GM19238 (cell line): ENCODE measurements at regions not wholly inside any gene's neighbourhood (a gene's known extent, or its start where the extent isn't known, plus 50 kb on each side); places are given as distances from the start of the nearest gene placed in this dataset.
"Not testable (repeated sequence)": the region's sequence is repeated elsewhere in the genome, so short reads cannot be mapped to it uniquely, and the experiment has no call there.

Experiments
- DNase-seq: peaks from one replicate; pipeline ENCODE4 v3.0.0; 2011; ENCODE audit warnings: low spot score; ENCODE audit not compliant: insufficient read length

DNA sequence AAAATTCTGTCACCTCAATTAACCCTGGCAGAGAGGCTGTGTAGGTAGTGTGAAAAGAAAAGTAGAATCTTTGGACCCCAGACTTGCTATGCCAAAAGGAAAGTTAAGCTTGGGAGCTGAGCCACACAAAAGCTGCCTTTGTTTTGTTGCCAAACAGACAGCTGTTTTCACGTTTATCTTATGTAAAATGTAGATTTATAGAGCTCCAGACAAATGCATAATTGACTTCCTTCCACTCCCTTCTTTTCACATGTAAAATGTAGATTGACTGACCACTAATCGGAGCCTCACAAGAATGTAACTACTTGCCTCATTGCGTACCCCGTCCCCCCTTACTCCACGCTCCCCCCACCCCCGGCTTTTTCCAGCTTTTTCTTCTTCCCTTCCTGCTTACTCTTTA lies 2302.2 kb upstream of the RAG2 start:
- DNase-seq: no peak

DNA sequence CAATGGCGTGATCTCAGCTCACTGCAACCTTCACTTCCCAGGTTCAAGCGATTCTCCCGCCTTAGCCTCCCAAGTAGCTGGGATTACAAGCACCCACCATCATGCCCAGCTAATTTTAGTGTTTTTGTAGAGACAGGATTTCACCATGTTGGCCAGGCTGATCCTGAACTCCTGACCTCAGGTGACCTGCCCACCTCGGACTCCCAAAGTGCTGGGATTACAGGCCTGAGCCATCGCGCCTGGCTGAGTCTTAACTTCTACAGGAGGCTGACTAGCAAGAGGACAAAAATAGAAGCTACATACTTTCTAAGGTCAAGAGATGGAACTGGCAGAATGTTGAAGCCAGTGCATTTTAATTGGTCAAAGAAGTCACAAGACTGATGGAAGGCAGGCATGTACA lies 2296.2 kb upstream of the RAG2 start:
- not testable (repeated sequence) for DNase-seq

DNA sequence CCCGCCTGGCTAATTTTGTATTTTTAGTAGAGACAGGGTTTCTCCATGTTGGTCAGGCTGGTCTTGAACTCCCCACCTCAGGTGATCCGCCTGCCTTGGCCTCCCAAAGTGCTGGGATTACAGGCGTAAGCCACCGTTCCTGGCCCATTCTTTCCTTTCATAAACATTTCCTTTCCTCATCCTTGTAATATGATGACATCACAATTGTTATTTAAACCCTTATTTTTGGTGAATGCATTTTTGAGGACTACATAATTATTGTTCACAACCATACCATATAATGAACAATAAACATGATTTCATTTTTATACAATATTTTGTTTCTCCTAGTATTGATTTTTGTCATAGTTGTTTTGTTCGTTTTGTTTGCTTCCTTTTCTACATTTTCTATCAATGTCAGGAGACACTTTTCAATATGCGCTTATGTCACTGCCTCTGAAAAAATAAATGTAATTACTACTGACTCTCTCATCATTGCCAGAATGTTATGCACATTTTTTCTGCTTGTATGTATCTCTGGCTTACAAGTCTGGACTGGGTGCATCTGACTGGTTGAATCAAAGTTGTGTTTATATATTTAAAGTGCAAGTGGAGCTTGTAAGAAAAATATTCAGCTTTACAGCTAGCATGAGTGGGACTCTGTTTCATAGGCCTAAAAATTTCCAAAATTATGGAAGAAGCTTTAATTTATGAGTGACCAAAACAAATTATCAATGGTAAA lies 2286.3 kb upstream of the RAG2 start:
- no peak for DNase-seq

DNA sequence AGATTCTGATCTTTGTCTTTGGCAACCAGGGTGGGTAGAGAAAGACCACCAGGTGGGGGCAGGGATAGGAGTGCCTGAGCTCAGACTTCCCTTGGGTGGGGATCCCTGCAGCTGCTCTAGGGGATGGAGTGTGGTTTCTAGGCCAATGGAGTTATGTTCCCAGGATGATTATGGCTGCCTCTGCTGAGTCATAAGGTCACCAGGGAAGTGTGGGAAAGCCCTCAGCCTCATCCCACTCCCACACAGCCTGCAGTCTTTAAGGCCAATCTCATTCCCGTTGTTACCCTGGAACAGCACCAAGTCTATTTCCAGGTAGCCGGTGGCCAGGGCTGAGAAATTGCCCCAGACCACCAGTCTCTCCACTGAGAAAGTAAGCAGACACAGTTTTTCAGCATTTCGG lies 2269.3 kb upstream of the RAG2 start:
- no peak for DNase-seq

DNA sequence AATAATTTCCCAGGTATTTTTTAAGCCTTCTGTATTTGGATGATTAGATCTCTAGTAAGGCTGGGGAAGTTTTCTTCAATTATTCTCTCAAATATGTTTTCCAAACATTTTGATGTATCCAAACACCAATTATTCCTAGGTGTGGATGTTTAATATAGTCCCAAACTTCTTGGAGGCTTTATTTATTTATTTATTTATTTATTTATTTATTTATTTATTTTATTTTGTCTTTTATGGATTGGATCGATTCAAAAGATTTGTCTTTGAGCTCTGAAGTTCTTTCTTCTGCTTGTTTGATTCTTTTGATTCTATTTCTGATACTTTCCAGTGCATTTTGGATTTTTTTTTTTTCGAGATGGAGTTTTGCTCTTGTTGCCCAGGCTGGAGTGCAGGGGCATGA lies 2267.9 kb upstream of the RAG2 start:
- DNase-seq: no peak

DNA sequence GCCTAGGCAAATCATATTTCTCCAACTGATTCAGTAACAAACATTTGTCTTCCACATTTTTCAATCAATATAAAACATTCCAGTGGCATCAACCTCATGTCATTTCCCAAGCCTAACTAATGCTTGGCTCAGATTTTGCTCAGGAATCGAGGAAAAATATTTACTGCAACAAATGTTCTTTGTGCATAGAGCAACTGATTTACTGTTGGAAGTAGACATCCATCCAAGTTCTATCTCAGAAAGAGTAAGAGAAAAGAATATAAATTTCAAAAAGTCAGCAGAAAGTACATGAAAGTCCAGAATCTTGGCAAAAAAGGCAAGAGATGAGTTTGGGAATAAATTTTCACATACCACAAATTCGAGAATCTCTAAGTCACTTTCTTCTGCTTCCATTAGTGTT lies 2245.0 kb upstream of the RAG2 start:
- no peak for DNase-seq

DNA sequence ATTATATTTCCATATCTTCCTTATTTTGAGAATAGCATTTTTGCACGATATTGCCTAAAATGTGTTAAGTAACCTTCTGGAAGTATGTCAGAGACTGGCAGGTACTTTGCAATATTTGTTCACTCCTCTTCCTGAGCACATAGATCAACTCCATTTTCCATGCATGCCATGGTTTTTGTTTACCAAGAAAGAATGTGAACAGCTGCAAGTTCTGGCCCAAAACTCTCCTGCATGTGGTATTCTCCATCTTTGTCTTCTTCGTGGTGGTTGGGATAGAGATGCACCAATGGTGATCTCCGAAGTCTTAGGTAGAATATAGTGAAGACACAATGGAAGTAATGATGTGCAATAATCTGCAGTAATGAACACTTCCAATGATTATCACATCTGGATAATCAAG lies 2241.0 kb upstream of the RAG2 start:
- no peak for DNase-seq

DNA sequence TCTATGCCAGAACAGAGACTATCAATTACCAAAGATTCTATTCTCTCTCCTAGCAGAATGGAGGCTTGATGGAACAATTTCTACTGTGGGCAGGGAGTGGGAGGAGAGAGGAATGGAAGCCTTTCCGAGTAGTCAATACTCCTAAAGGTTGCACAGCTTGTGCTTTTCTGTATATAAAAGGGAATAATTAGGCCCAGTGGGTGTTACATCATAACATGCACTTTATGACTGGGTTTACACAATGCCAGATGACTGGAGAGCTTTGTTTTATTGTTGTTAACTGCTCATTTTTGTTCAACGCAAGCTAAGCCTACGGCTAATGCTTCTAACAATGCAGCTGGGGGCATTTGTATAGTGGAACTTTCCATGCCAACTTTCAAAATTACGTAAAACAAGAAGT lies 2237.9 kb upstream of the RAG2 start:
- no peak for DNase-seq

DNA sequence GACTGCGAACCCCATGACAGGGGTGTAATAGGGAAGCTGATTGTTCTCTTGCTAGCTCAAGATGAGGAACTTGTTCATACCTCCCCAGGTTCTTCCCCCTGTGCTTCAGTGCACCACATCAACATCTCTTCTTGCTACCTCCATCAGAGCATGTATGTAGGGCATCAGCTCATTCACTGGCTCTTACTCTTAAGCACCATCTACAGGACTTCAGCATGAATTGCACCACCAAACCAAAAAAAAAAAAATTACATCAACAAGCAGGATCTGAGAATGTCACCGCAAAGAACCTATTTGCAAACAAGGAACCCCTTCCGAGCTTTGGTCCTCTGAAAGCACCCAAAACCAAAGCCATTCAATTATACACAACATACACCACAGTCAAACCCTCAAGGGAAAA lies 2226.5 kb upstream of the RAG2 start:
- DNase-seq: no peak

DNA sequence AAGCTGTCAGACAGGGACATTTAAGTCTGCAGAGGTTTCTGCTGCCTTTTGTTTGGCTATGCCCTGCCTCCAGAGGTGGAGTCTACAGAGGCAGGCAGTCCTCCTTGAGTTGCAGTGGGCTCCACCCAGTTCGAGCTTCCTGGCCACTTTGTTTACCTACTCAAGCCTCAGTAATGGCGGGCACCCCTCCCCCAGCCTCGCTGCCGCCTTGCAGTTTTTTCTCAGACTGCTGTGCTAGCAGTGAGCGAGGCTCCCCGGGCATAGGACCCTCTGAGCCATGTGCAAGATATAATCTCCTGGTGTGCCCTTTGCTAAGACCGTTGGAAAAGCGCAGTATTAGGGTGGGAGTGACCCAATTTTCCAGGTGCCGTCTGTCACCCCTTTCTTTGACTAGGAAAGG lies 2223.8 kb upstream of the RAG2 start:
- not testable (repeated sequence) for DNase-seq

DNA sequence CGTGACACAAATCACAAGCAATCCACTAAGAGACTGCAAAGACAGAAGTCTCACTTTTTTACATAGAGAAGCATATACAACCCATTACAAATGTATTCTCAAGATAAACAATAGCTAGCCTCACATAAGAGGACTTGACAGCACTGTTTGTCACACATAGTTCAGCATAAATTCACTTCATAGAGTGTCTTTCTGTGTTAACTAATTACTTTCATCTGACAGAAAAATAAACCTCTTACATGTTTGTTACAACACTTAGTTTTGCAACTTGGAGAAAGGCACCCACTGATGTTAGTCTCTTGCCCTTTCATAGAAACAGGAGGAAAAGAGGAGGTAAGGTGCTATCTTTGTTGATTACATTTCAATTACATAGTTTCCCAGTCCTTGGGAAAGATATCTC lies 2221.9 kb upstream of the RAG2 start:
- DNase-seq: no peak

DNA sequence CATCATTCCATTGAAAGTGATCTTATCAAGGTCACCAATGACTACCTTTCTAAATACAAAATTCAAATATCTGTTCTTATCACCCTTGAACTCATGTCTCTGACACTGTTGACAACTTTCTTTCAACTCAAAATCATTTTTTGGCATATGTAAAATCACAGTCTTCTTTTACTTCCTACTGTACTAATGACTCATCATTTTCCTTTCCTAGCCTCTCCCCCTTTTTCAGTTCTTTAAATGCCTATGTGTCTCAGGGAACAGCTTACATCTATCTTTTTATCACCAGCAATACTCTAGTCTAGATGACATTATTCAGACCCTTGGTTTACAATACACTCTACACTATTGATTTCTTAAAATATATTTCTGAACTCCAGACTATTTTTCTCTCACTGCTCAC lies 2220.7 kb upstream of the RAG2 start:
- DNase-seq: no peak

DNA sequence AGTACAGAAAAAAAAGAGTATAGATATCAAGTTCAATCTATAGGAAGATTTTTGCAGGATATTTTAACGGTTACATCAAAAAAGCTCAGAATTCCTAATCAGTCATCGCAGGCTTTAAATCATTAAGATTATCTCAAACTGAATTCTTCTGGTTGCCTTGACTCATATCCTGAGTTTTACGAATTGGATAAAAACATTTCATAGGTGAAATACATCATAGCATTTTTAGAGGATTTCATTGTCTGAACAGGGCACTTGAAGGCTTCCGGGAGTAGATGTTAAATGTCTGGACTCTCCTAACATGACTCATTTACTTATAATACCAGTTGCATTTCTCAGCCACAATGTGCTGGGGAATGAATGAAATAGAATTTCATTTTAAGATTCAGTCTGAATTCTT lies 2216.6 kb upstream of the RAG2 start:
- DNase-seq: no peak

DNA sequence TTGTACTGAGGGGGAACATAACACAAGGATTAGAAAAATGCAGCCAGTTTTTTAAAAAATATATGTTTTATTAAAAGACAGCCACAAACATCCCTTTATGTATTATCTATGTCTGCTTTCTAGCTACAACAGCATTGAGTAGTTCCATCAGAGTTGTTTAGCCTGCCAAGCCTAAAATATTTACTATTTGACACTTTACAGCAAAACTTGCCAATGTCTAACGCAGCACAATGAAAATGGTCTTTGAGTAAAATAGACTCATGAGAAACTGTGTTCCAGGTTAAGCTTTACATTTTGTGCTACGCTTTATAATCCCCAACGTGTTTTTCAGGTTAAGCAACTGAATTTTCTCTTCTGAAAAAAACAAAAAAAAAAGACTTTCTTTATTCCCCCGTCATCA lies 2211.5 kb upstream of the RAG2 start:
- no peak for DNase-seq

DNA sequence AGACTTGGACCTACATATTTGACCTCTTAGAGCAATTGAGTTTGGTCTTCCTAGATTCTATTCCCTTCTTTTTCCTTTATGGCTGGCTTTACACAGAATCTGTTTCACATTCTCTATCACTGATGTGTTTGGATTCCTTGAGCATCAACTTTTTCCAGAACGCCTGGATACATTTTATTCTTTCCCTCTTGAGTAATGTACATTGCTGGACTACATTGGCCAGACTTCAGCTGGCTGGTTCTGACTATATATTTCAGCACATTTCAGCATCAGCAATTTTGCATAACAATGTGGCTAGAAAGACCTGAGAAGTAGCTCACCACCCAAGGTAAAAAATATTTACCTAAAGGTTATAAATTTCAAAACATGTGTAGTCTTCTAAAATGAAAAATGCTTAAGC lies 2198.2 kb upstream of the RAG2 start:
- DNase-seq: no peak

DNA sequence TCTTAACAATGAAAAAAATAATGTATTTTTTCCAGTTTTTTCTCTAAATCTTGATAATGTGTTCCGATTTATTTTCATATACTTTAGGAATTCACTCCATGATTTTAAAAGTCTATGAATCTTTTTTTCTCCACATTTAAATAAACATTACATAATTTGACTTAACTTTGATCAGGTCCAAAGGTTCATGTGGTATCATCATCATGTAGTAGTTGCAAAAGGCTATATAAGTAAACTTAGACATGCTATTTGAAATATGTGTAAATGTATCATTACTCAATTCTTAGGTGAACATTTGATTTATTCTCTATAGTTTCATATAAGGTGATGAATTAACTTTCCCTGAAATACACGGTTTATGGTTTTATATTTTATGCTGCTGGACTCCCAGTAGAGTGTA lies 2197.0 kb upstream of the RAG2 start:
- no peak for DNase-seq

DNA sequence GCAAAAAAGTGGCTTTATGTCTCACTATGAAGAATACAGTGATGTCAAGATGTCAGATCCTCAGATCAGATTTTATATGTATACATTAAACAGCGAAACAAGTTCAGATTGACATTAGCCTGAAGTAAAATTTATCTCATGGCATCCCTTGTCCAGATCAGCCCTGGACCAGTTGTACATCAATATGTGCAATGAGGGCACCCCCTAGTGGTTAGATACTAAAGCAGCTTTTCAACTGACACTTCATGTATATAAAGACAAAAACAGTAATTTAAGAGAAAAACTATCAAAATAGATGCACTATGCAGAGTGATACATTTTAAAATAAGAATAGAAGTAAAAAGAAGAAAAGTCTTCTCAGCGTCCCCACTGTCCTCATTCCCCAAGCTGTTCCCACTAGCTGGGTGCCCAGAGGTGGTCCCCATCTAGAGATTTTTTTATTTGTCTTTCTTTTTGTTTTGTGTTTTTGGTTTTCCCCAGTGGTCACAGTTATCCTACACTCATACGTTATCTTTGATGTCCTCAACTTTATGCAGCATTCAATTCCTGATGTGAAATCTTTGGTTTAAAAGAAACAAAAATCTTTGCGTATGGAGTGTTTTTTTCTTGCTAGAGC lies 2193.4 kb upstream of the RAG2 start:
- peak; percentile 15 for DNase-seq

DNA sequence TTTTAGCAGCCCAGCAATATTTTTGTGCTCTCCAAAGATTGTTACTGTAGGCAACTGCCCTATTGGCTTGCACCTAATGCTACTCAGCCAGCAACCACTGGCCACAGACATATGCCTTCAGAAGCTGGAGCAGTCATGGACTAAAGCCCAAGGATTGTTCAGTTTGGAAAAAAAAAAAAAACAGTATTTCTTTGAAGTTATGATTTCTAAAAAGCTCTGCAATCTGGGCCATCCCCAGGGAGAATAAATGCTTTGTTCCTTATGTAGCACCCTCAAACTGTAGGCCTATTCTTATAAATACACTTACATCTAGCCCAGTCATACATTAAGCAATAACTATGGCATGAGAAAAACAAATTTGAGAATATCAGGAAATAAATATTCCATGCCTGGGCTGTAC lies 2190.5 kb upstream of the RAG2 start:
- no peak for DNase-seq

DNA sequence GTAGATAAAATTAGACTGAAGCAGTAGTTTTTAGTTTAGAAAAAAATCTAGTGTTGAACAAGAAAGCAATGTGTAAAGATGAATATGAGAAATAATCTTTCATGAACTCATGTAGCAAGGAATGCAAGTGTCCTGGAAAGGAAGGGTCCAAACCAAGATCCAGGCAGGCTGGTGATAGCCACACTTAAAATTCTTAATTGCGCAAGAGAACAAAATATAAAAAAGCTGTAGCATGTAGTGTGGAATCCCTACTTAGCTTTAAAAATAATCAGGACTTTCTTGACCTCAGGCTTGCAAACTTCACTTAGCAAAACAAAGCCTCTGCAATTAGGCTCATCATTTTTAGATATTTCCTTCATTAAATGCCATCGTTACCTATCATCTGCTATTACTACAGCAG lies 2186.1 kb upstream of the RAG2 start:
- DNase-seq: no peak

DNA sequence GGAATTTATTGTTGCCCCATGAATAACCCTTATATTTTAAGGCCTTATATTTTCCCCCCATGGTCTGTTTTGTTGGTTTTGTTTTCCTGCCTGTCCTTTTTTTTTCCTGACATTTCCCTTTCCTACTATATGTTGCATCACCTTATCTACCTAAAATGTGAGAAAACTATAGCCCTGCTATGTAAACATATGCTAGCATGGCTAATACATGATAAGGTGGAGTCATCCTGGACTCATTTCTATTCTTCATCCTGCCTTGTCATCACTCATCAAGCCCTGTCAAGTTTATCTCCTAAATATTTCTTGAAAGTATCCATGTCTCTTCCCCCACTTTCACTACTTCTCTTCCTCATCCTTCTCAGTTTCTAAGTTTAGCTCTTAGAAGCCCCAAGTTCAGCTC lies 2168.8 kb upstream of the RAG2 start:
- DNase-seq: no peak

DNA sequence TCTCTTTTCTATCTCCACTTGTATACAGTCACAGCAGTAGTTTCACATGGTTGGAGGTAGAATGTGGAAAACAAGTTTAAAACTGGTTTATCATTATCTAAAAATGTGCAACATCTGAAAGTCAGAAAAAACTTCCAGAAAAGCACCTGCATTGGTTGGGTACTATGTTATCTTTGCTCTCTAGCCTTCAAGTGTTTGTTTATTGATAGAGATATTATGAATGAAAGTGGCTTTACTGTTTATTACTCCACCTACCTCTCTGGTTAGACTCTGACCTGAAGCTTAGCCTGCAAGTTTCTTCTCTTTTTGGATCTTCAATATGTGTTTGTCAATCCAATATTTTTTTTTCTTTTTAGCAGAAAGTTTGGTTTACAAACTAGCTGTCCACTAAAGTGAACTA lies 2161.4 kb upstream of the RAG2 start:
- DNase-seq: no peak

DNA sequence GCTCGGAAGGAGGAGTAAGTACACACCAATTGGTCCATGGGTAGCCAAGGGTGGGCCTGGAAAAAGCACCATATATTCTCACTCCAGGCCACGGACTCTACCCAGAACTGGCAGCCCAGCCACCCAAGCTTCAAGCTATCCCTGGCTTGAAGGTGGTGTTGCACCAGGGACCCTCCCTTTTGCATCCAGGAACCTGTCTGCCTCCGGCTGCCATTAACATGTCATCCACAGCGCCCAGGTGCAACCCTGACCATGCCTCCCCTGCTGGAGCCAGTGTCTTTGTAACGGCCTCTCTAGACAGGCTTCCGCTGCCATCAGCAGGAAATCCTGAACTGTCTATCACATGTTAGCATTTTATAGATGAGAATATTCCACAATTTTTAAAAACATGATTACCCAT lies 2158.5 kb upstream of the RAG2 start:
- no peak for DNase-seq

DNA sequence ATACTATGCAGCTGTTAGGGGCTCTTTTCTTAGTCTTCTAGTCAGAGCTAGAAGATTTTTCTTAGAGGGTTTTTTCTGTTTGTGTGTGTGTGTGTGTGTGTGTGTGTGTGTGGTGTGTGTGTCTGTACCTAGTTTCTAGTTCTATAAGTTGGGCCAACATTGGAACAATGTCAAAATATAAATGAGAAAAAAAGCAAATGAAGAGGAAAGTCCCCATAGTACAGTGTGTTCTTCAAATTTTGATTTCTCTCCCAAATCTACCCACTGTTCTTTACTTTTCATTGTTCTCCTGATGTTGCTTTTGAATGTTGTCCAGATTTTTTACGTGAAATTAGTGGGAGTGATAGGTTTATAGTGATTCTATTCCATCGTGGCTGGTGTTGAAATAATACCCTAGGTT lies 2153.4 kb upstream of the RAG2 start:
- no peak for DNase-seq

DNA sequence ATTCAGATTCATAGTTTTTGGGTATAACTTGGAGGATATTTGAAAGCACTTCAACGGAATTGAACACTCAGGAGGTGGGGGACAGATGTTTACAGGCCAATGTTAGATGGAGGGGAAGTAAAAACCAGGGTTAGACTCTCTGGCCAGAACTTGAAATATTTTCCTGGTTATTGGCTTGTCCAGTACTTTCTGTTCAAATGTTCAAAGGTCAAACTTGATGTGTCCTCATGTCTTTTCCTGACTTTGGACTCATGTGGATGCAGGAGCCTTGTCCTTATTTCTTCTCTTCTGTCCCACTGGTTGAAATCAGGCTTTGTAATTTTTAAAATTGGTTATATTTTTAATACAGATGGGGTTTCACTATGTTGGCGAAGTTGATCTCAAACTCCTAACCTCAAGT lies 2148.5 kb upstream of the RAG2 start:
- not testable (repeated sequence) for DNase-seq
